K562 (cell line): ENCODE measurements at regions not wholly inside any gene's neighbourhood (a gene's known extent, or its start where the extent isn't known, plus 50 kb on each side); places are given as distances from the start of the nearest gene placed in this dataset.

Source experiments
- ATAC-seq: fragments of 200-7000 bp; cut with Tn5 transposase; 3 replicates; pipeline ENCODE4 v1.9.1; 2020; ENCODE audit warnings: moderate library complexity
- BruUV-seq: library from RNA; stranded (reverse); fragments of 400-500 nt; replicated peaks from 2 replicates; lab custom pipeline; 2021; lab: Mats Ljungman, UMichigan
- CTCF ChIA-PET: fragments of 300-600 bp; formaldehyde crosslinking; extraction: SDS; loops from one replicate; lab custom pipeline; 2021; ENCODE audit warnings: low intra/inter-chr PET ratio; lab: Yijun Ruan, JAX
- POLR2A ChIA-PET: fragments of 300-600, 350-650 bp; sonication (Branson Sonifier 250); formaldehyde crosslinking; extraction: SDS; loops from one replicate; lab custom pipeline; 2021; ENCODE audit warnings: antibody characterized with exemption, inconsistent platforms; lab: Yijun Ruan, JAX
- DNase-seq, 4 experiments: peaks; one replicate each; pipeline versions ENCODE4 v3.0.0 to v3.0.0-alpha.2; 2011 to 2018; ENCODE audit warnings: low spot score in 3 of 4, mixed read lengths in 3 of 4; ENCODE audit errors: extremely low read depth in 1 of 4
- FAIRE-seq: peaks from 2 replicates; lab custom pipeline; 2011; peaks lifted over from hg19 to GRCh38; lab: Jason Lieb, UNC
- H2AFZ ChIP-seq: 2 replicates; pipeline ENCODE4 v1.6.0; 2011; ENCODE audit warnings: low read depth, low read length, control low read depth, inconsistent platforms
- H3K27ac ChIP-seq: fragments of 200-600 bp; 3 replicates; pipeline ENCODE4 v1.8.0; 2011; ENCODE audit warnings: low read depth, mild to moderate bottlenecking, control low read depth, inconsistent platforms, low read length, moderate library complexity, mixed read lengths; ENCODE audit errors: extremely low read depth
- H3K27me3 ChIP-seq, 2 experiments: fragments of 300-600 bp in 1 of 2; 2 replicates in 1 of 2; 3 replicates in 1 of 2; pipeline versions ENCODE4 v1.6.0 to v1.8.0; 2011; ENCODE audit warnings: inconsistent platforms in 2 of 2, low read length in 2 of 2, mild to moderate bottlenecking in 1 of 2, mixed read lengths in 1 of 2, moderate library complexity in 1 of 2; ENCODE audit not compliant: control insufficient read depth in 2 of 2, insufficient read depth in 2 of 2
- H3K36me3 ChIP-seq: fragments of 300-600 bp; 3 replicates; pipeline ENCODE4 v1.8.0; 2011; ENCODE audit warnings: mild to moderate bottlenecking, low read length, inconsistent platforms; ENCODE audit not compliant: control insufficient read depth, insufficient read depth
- H3K4me1 ChIP-seq, 2 experiments: fragments of 200-600 bp in 1 of 2; replicated peaks in 1 of 2; 2 replicates in 1 of 2; 3 replicates in 1 of 2; pipeline versions ENCODE4 v1.5.1 to v1.8.0; 2011; ENCODE audit warnings: inconsistent platforms in 2 of 2, low read length in 2 of 2, mild to moderate bottlenecking in 1 of 2, mixed read lengths in 1 of 2, moderate library complexity in 1 of 2; ENCODE audit not compliant: control insufficient read depth in 2 of 2, insufficient read depth in 2 of 2
- H3K4me2 ChIP-seq: 2 replicates; pipeline ENCODE4 v1.6.1; 2011; ENCODE audit warnings: low read length, control low read depth, inconsistent platforms, mixed read lengths; ENCODE audit not compliant: insufficient read depth
- H3K4me3 ChIP-seq: fragments of 200-600 bp; sonication (generic), shearing (Covaris generic); 2 replicates; pipeline ENCODE4 v1.5.1; 2016; ENCODE audit warnings: control low read depth, inconsistent platforms
- H3K79me2 ChIP-seq: fragments of 200-600 bp; 3 replicates; pipeline ENCODE4 v1.8.0; 2011; ENCODE audit warnings: low read length, inconsistent platforms; ENCODE audit not compliant: control insufficient read depth, insufficient read depth
- H3K9ac ChIP-seq, 2 experiments: 2 replicates each; pipeline versions ENCODE4 v1.6.0 to v1.6.1; 2011; ENCODE audit warnings: low read depth in 2 of 2, low read length in 2 of 2, control low read depth in 1 of 2, inconsistent platforms in 1 of 2, mild to moderate bottlenecking in 1 of 2, mixed read lengths in 1 of 2; ENCODE audit not compliant: insufficient read depth in 1 of 2
- H3K9me1 ChIP-seq: one replicate; pipeline ENCODE4 v1.6.0; 2011; ENCODE audit warnings: inconsistent platforms, mild to moderate bottlenecking, low read length, moderate library complexity; ENCODE audit not compliant: control insufficient read depth, insufficient read depth
- H3K9me3 ChIP-seq: replicated peaks from 2 replicates; pipeline ENCODE4 v1.5.1; 2011; ENCODE audit warnings: low read depth, low read length, inconsistent platforms; ENCODE audit not compliant: control insufficient read depth, insufficient read depth
- H4K20me1 ChIP-seq: replicated peaks from 2 replicates; pipeline ENCODE4 v1.6.1; 2011; ENCODE audit warnings: low read length, inconsistent platforms, mixed read lengths; ENCODE audit not compliant: control insufficient read depth, insufficient read depth
- C11orf30 ChIP-seq: fragments of 450-650 bp; IDR thresholded peaks from 2 replicates; pipeline ENCODE4 v1.6.1; 2016; ENCODE audit warnings: low read depth, mild to moderate bottlenecking
- CXXC5 ChIP-seq: fragments of 250-450 bp; sonication (Bioruptor Pico); IDR thresholded peaks from 2 replicates; pipeline ENCODE4 v1.8.0; 2022; ENCODE audit warnings: inconsistent platforms, mild to moderate bottlenecking, moderate library complexity
- ESRRA ChIP-seq: fragments of 450-650 bp; IDR thresholded peaks from 2 replicates; pipeline ENCODE4 v1.6.1; 2014; ENCODE audit warnings: low read depth, mild to moderate bottlenecking, moderate library complexity, borderline replicate concordance
- EWSR1 ChIP-seq: fragments of 450-650 bp; IDR thresholded peaks from 2 replicates; pipeline ENCODE4 v1.6.1; 2018; ENCODE audit warnings: borderline replicate concordance, mild to moderate bottlenecking, low read depth, moderate library complexity; ENCODE audit not compliant: partially characterized antibody
- FOS ChIP-seq: IDR thresholded peaks from 3 replicates; pipeline ENCODE4 v1.6.1; 2011; ENCODE audit not compliant: insufficient read length; ENCODE audit errors: extremely low read depth
- FOXM1 ChIP-seq, 2 experiments: fragments of 450-650 bp in 1 of 2; sonication (generic) in 1 of 2; formaldehyde crosslinking in 1 of 2; IDR thresholded peaks; 2 replicates each; pipeline versions ENCODE4 v1.6.1 to v1.9.0; 2017 to 2022; ENCODE audit warnings: low read depth in 2 of 2, mild to moderate bottlenecking in 2 of 2, missing genetic modification reagents in 1 of 2, moderate library complexity in 1 of 2
- SIX5 ChIP-seq, 2 experiments: IDR thresholded peaks; 2 replicates each; pipeline ENCODE4 v1.6.1; 2011; ENCODE audit warnings: low read length in 2 of 2, borderline replicate concordance in 1 of 2, low read depth in 1 of 2, mild to moderate bottlenecking in 1 of 2, moderate library complexity in 1 of 2; ENCODE audit not compliant: insufficient read depth in 1 of 2
- SREBF1 ChIP-seq: fragments of 150-350 bp; IDR thresholded peaks from 2 replicates; pipeline ENCODE4 v1.6.1; 2014; ENCODE audit warnings: antibody characterized with exemption, low read depth, low read length, borderline replicate concordance
- YY1 ChIP-seq, 3 experiments: IDR thresholded peaks; 2 replicates each; pipeline ENCODE4 v1.6.1; 2011; ENCODE audit warnings: low read length in 2 of 3, mild to moderate bottlenecking in 2 of 3, moderate library complexity in 2 of 3, borderline replicate concordance in 1 of 3, control low read depth in 1 of 3, low read depth in 1 of 3; ENCODE audit not compliant: insufficient read depth in 3 of 3, insufficient replicate concordance in 2 of 3, control insufficient read depth in 1 of 3, insufficient read length in 1 of 3; ENCODE audit errors: extremely low read depth in 1 of 3
- ZNF584 ChIP-seq: fragments of 200-800 bp; sonication (Bioruptor generic); IDR thresholded peaks from 2 replicates; pipeline ENCODE4 v1.6.1; 2016; ENCODE audit warnings: low read depth, mild to moderate bottlenecking, missing genetic modification characterization, missing compliant biosample characterization
- ZNF76 ChIP-seq: fragments of 250-450 bp; sonication (Bioruptor Pico); IDR thresholded peaks from 2 replicates; pipeline ENCODE4 v1.4.0; 2020; ENCODE audit warnings: mild to moderate bottlenecking, moderate library complexity, borderline replicate concordance
- WGBS: fragments of 100-300 bp; shearing (Covaris generic); methylation state at CpG from one replicate; pipeline ENCODE4 v1.1.6; 2016; ENCODE audit warnings: low coverage, mixed read lengths; ENCODE audit not compliant: insufficient coverage; ENCODE audit errors: missing lambda C conversion rate; 5-methylcytosine and 5-hydroxymethylcytosine counted together
- in situ Hi-C: fragments of 300-500 bp; cut with MboI; formaldehyde crosslinking; loops from 4 replicates; pipeline ENCODE4 v1.15.0; 2018; ENCODE audit warnings: inconsistent platforms, mixed read lengths
- intact Hi-C: fragments of 100-400 bp; cut with micrococcal nuclease; formaldehyde crosslinking; loops from 2 replicates; pipeline ENCODE4 v1.14.2; 2022
- TF ChIP-seq, protein P1 (sequence below): fragments of 450-650 bp; IDR thresholded peaks from 2 replicates; pipeline ENCODE4 v1.6.1; 2018; ENCODE audit not compliant: partially characterized antibody
- TF ChIP-seq, protein P2 (sequence below): fragments of 250-450 bp; sonication (Bioruptor Pico); IDR thresholded peaks from 2 replicates; pipeline ENCODE4 v1.4.0; 2020; ENCODE audit warnings: mild to moderate bottlenecking

DNA sequence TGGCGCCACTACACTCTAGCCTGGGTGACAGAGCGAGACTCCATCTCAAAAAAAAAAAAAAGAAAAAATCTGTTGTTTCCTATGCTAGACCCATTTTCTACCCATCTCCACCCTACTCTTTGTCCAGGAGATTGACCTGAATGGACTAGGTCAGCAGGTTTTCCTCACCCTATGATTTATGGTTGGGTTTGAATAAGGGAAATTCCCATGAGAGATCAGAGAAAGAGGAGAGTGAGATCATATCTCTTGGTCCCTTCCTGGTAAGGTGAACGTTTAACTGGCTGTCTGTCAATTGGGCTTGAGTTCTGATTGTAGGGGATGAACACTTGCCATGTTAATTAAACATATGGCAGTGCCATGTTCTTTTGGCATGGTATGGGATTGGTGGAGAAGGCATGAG, 387.4 kb downstream of the MAN2A1 start:
- in situ Hi-C loops (no loop called here), intact Hi-C loops (no loop called here)
- Histone ChIP-seq H3K27ac (no peak overlapping the region), H3K4me1 (no peaks in the 10 kb centered on the region), H4K20me1 (no peaks in the 10 kb centered on the region), H3K9ac (no peak overlapping the region), H3K9me1 (no peaks in the 10 kb centered on the region), H3K79me2 (no peaks in the 10 kb centered on the region), H3K9me3 (no peaks in the 10 kb centered on the region), H3K36me3 (no peaks in the 10 kb centered on the region), H2AFZ (no peak overlapping the region), H3K4me2 (no peak overlapping the region), H3K4me3 (no peak overlapping the region), H3K27me3 (no peaks in the 10 kb centered on the region)
- DNase-seq (no peak), ATAC-seq (no peak), FAIRE-seq (no peak)
- ChIA-PET POLR2A (no interaction called here), CTCF (no interaction called here)
- WGBS, result 0% methylated on average over 3 of the region's 3 CpGs
- TF ChIP-seq FOS (no peak), ZNF584 (CRISPR knock-in tag) (no peak), C11orf30 (no peak), FOXM1 (IDR thresholded peaks at IDR 0.05; ENCODE audit: low read depth) (no peak), FOXM1 (CRISPR knock-in tag; IDR thresholded peaks at IDR 0.05; ENCODE audit: low read depth) (no peak), CXXC5 (CRISPR knock-in tag) (no peak), ZNF76 (no peak), SREBF1 (no peak), SIX5 (IDR thresholded peaks at IDR 0.05; ENCODE audit: borderline replicate concordance in 1 of 2, insufficient read depth in 1 of 2, low read depth in 1 of 2, low read length in 2 of 2) (no peak), YY1 (IDR thresholded peaks at IDR 0.05; ENCODE audit: borderline replicate concordance in 1 of 3, control insufficient read depth in 1 of 3, extremely low read depth in 1 of 3, insufficient read depth in 3 of 3, insufficient read length in 1 of 3, insufficient replicate concordance in 2 of 3, low read depth in 1 of 3, low read length in 2 of 3) (no peak), EWSR1 (no peak), ESRRA (no peak)
- TF ChIP-seq, protein P1, sequence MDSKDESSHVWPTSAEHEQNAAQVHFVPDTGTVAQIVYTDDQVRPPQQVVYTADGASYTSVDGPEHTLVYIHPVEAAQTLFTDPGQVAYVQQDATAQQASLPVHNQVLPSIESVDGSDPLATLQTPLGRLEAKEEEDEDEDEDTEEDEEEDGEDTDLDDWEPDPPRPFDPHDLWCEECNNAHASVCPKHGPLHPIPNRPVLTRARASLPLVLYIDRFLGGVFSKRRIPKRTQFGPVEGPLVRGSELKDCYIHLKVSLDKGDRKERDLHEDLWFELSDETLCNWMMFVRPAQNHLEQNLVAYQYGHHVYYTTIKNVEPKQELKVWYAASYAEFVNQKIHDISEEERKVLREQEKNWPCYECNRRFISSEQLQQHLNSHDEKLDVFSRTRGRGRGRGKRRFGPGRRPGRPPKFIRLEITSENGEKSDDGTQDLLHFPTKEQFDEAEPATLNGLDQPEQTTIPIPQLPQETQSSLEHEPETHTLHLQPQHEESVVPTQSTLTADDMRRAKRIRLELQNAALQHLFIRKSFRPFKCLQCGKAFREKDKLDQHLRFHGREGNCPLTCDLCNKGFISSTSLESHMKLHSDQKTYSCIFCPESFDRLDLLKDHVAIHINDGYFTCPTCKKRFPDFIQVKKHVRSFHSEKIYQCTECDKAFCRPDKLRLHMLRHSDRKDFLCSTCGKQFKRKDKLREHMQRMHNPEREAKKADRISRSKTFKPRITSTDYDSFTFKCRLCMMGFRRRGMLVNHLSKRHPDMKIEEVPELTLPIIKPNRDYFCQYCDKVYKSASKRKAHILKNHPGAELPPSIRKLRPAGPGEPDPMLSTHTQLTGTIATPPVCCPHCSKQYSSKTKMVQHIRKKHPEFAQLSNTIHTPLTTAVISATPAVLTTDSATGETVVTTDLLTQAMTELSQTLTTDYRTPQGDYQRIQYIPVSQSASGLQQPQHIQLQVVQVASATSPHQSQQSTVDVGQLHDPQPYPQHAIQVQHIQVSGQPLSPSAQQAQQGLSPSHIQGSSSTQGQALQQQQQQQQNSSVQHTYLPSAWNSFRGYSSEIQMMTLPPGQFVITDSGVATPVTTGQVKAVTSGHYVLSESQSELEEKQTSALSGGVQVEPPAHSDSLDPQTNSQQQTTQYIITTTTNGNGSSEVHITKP, result no peak
- TF ChIP-seq, protein P2, sequence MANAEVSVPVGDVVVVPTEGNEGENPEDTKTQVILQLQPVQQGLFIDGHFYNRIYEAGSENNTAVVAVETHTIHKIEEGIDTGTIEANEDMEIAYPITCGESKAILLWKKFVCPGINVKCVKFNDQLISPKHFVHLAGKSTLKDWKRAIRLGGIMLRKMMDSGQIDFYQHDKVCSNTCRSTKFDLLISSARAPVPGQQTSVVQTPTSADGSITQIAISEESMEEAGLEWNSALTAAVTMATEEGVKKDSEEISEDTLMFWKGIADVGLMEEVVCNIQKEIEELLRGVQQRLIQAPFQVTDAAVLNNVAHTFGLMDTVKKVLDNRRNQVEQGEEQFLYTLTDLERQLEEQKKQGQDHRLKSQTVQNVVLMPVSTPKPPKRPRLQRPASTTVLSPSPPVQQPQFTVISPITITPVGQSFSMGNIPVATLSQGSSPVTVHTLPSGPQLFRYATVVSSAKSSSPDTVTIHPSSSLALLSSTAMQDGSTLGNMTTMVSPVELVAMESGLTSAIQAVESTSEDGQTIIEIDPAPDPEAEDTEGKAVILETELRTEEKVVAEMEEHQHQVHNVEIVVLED (CRISPR knock-in tag), result no peak
- no TSS peak for BruUV-seq
